Muscle layer of colon (tissue), 2 donors: ENCODE measurements at regions not wholly inside any gene's neighbourhood (a gene's known extent, or its start where the extent isn't known, plus 50 kb on each side); places are given as distances from the start of the nearest gene placed in this dataset.

Experiments used
- H3K27ac ChIP-seq: one replicate; pipeline ENCODE4 v1.7.0; 2013; ENCODE audit warnings: low read depth, mild to moderate bottlenecking, low read length, moderate library complexity
- H3K27me3 ChIP-seq, 2 donors: one replicate each; pipeline ENCODE4 v1.7.0; 2013; ENCODE audit warnings: low read length in 2 of 2, mild to moderate bottlenecking in 2 of 2; ENCODE audit not compliant: insufficient read depth in 2 of 2, control insufficient read depth in 1 of 2
- H3K36me3 ChIP-seq: one replicate; pipeline ENCODE4 v1.7.0; 2013; ENCODE audit warnings: mild to moderate bottlenecking, low read length; ENCODE audit not compliant: insufficient read depth
- H3K4me1 ChIP-seq: one replicate; pipeline ENCODE4 v1.7.0; 2013; ENCODE audit warnings: mild to moderate bottlenecking, low read length; ENCODE audit not compliant: insufficient read depth
- H3K4me3 ChIP-seq, 2 donors: one replicate each; pipeline ENCODE4 v1.7.0; 2013; ENCODE audit warnings: low read length in 2 of 2, low read depth in 1 of 2, mild to moderate bottlenecking in 1 of 2, moderate library complexity in 1 of 2
- H3K9ac ChIP-seq: one replicate; pipeline ENCODE4 v1.7.0; 2013; ENCODE audit warnings: low read length
- H3K9me3 ChIP-seq: one replicate; pipeline ENCODE4 v1.7.0; 2013; ENCODE audit warnings: mild to moderate bottlenecking, low read length
- donor health status: abdominal sarcoma.
- donor health status: Adenocarcinoma of cecum.

GRCh38 chr1:239765163-239765562, 326.5 kb upstream of the FMN2 start:
- Histone ChIP-seq H3K4me1 (peaks cover 18% of the 10 kb centered on the region), H3K27me3 (no peaks in the 10 kb centered on the region), H3K4me3 (no peak overlapping the region), H3K36me3 (no peaks in the 10 kb centered on the region), H3K9ac (no peak overlapping the region), H3K9me3 (no peaks in the 10 kb centered on the region), H3K27ac (no peak overlapping the region)

GRCh38 chr1:239771550-239771949, 320.1 kb upstream of the FMN2 start:
- no peak overlapping the region for H3K27ac ChIP-seq
- H3K4me1 ChIP-seq: peaks cover 28% of the 10 kb centered on the region
- no peak overlapping the region for H3K4me3 ChIP-seq
- H3K27me3 ChIP-seq: no peaks in the 10 kb centered on the region
- H3K9ac ChIP-seq: no peak overlapping the region
- H3K36me3 ChIP-seq: no peaks in the 10 kb centered on the region
- no peaks in the 10 kb centered on the region for H3K9me3 ChIP-seq

GRCh38 chr1:239772446-239772845, 319.2 kb upstream of the FMN2 start:
- H3K9me3 ChIP-seq: no peaks in the 10 kb centered on the region
- H3K4me1 ChIP-seq: peaks cover 30% of the 10 kb centered on the region
- H3K27ac ChIP-seq: no peak overlapping the region
- H3K27me3 ChIP-seq: no peaks in the 10 kb centered on the region
- H3K4me3 ChIP-seq: no peak overlapping the region
- H3K9ac ChIP-seq: no peak overlapping the region
- H3K36me3 ChIP-seq: no peaks in the 10 kb centered on the region

- H3K36me3 ChIP-seq: no peaks in the 10 kb centered on the region
- no peaks in the 10 kb centered on the region for H3K27me3 ChIP-seq
- H3K4me3 ChIP-seq: no peak overlapping the region
- H3K27ac ChIP-seq: no peak overlapping the region
- no peaks in the 10 kb centered on the region for H3K9me3 ChIP-seq
- H3K4me1 ChIP-seq: peaks cover 29% of the 10 kb centered on the region
- no peak overlapping the region for H3K9ac ChIP-seq
Observed at GRCh38 chr1:239775466-239775865, 316.2 kb upstream of the FMN2 start.

GRCh38 chr1:239778208-239778813, 313.4 kb upstream of the FMN2 start:
- no peak overlapping the region for H3K27ac ChIP-seq
- no peaks in the 10 kb centered on the region for H3K9me3 ChIP-seq
- H3K4me3 ChIP-seq: no peak overlapping the region
- H3K27me3 ChIP-seq: no peaks in the 10 kb centered on the region
- no peak overlapping the region for H3K9ac ChIP-seq
- peaks cover 29% of the 10 kb centered on the region for H3K4me1 ChIP-seq
- no peaks in the 10 kb centered on the region for H3K36me3 ChIP-seq

- Histone ChIP-seq H3K27ac (no peak overlapping the region), H3K27me3 (no peaks in the 10 kb centered on the region), H3K9ac (no peak overlapping the region), H3K4me1 (peaks cover 18% of the 10 kb centered on the region), H3K9me3 (no peaks in the 10 kb centered on the region), H3K36me3 (no peaks in the 10 kb centered on the region), H3K4me3 (no peak overlapping the region)
Observed at GRCh38 chr1:239779962-239780361, 311.7 kb upstream of the FMN2 start.

- H3K27me3 ChIP-seq: no peaks in the 10 kb centered on the region
- no peaks in the 10 kb centered on the region for H3K4me1 ChIP-seq
- H3K9ac ChIP-seq: no peak overlapping the region
- H3K36me3 ChIP-seq: no peaks in the 10 kb centered on the region
- no peaks in the 10 kb centered on the region for H3K9me3 ChIP-seq
- H3K27ac ChIP-seq: no peak overlapping the region
- H3K4me3 ChIP-seq: no peak overlapping the region
Observed at GRCh38 chr1:239784896-239785295, 306.8 kb upstream of the FMN2 start.

GRCh38 chr1:239785576-239785975, 306.1 kb upstream of the FMN2 start:
- no peak overlapping the region for H3K27ac ChIP-seq
- no peaks in the 10 kb centered on the region for H3K4me1 ChIP-seq
- no peak overlapping the region for H3K9ac ChIP-seq
- H3K27me3 ChIP-seq: no peaks in the 10 kb centered on the region
- no peaks in the 10 kb centered on the region for H3K9me3 ChIP-seq
- no peak overlapping the region for H3K4me3 ChIP-seq
- no peaks in the 10 kb centered on the region for H3K36me3 ChIP-seq

- Histone ChIP-seq H3K4me1 (no peaks in the 10 kb centered on the region), H3K9me3 (no peaks in the 10 kb centered on the region), H3K27ac (no peak overlapping the region), H3K4me3 (no peak overlapping the region), H3K27me3 (no peaks in the 10 kb centered on the region), H3K9ac (no peak overlapping the region), H3K36me3 (no peaks in the 10 kb centered on the region)
Observed at GRCh38 chr1:239786464-239786863, 305.2 kb upstream of the FMN2 start.

GRCh38 chr1:239792157-239792556, 299.5 kb upstream of the FMN2 start:
- H3K9ac ChIP-seq: no peak overlapping the region
- no peaks in the 10 kb centered on the region for H3K9me3 ChIP-seq
- H3K36me3 ChIP-seq: no peaks in the 10 kb centered on the region
- H3K27me3 ChIP-seq: no peaks in the 10 kb centered on the region
- H3K27ac ChIP-seq: no peak overlapping the region
- no peak overlapping the region for H3K4me3 ChIP-seq
- no peaks in the 10 kb centered on the region for H3K4me1 ChIP-seq

- Histone ChIP-seq H3K9me3 (no peaks in the 10 kb centered on the region), H3K4me3 (no peak overlapping the region), H3K27me3 (no peaks in the 10 kb centered on the region), H3K9ac (no peak overlapping the region), H3K27ac (no peak overlapping the region), H3K4me1 (peaks cover 4% of the 10 kb centered on the region), H3K36me3 (no peaks in the 10 kb centered on the region)
Observed at GRCh38 chr1:239795304-239795703, 296.4 kb upstream of the FMN2 start.

- Histone ChIP-seq H3K9me3 (no peaks in the 10 kb centered on the region), H3K4me3 (no peak overlapping the region), H3K27me3 (no peaks in the 10 kb centered on the region), H3K27ac (no peak overlapping the region), H3K9ac (no peak overlapping the region), H3K4me1 (peaks cover 4% of the 10 kb centered on the region), H3K36me3 (no peaks in the 10 kb centered on the region)
Observed at GRCh38 chr1:239799617-239800016, 292.1 kb upstream of the FMN2 start.
